ENCODE measurements at regions not wholly inside any gene's neighbourhood (a gene's known extent, or its start where the extent isn't known, plus 50 kb on each side); places are given as distances from the start of the nearest gene placed in this dataset.

GRCh38 chr2:175808858-175809257 is 193.2 kb downstream of the LNPK start (continued):
- TF ChIP-seq CTCF (IDR thresholded peaks at IDR 0.05; ENCODE audit: control extremely low read depth in 1 of 3, insufficient read depth in 1 of 3, low read depth in 1 of 3, low read length in 3 of 3) (no peak), TAF7 (optimal IDR thresholded peaks at IDR 0.05; ENCODE audit: borderline replicate concordance, low read depth, low read length) (no peak), TEAD4 (IDR thresholded peaks at IDR 0.05; ENCODE audit: low read depth, low read length) (no peak)

Data from H1 (cell line).